HL-60 (cell line): ENCODE measurements at regions not wholly inside any gene's neighbourhood (a gene's known extent, or its start where the extent isn't known, plus 50 kb on each side); places are given as distances from the start of the nearest gene placed in this dataset.

ENCODE experiments used
- REST ChIP-seq: IDR thresholded peaks from 2 replicates; pipeline ENCODE4 v1.6.1; 2012; ENCODE audit warnings: low read depth; ENCODE audit not compliant: insufficient replicate concordance
- TF ChIP-seq, protein P1 (sequence below): IDR thresholded peaks from one replicate; pipeline ENCODE4 v1.5.1; 2011; ENCODE audit warnings: low read length, control low read depth, inconsistent platforms; ENCODE audit not compliant: insufficient read depth

DNA sequence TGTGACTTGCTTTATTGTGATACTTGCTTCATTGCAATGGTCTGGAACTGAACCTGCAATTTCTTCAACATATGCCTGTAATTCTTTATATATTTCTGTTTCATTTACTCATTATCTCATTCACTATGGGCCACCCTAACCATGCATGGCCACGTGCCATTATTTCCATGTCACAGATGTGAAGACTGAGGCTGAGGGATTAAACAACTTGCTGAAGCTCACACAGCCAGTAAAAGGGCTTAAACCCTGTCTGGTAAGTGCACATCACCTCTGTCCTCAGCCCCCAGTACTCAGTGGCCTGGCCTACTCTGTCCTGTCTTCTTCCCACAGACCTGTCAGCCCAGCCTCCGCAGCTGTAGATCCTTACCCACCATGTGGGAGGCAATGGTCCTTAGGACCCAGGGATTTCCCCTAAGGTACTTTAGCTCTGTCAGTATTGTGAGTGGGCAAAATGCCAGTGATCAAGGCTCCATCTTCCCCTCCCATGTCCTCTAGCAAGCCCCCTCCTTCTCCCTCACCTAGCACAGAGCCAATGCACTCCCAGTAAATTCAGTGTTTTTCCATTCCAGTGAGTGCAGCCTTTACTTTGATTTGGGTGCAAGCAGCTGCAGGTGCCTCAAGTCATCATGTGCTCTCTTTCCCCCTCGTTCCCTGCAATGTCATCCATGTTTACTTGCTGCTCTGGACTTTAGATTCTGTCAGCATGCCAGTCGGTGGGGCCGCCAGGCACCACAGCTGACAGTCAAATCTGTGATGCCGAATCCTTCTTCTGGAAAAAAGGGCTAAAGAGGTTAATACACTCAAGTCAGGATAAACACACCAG, 228.2 kb upstream of the PROX1 start:
- TF ChIP-seq REST: no peak
- TF ChIP-seq, protein P1, sequence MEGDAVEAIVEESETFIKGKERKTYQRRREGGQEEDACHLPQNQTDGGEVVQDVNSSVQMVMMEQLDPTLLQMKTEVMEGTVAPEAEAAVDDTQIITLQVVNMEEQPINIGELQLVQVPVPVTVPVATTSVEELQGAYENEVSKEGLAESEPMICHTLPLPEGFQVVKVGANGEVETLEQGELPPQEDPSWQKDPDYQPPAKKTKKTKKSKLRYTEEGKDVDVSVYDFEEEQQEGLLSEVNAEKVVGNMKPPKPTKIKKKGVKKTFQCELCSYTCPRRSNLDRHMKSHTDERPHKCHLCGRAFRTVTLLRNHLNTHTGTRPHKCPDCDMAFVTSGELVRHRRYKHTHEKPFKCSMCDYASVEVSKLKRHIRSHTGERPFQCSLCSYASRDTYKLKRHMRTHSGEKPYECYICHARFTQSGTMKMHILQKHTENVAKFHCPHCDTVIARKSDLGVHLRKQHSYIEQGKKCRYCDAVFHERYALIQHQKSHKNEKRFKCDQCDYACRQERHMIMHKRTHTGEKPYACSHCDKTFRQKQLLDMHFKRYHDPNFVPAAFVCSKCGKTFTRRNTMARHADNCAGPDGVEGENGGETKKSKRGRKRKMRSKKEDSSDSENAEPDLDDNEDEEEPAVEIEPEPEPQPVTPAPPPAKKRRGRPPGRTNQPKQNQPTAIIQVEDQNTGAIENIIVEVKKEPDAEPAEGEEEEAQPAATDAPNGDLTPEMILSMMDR: no peak
